Lung (tissue), 11 donors: ENCODE measurements at regions not wholly inside any gene's neighbourhood (a gene's known extent, or its start where the extent isn't known, plus 50 kb on each side); places are given as distances from the start of the nearest gene placed in this dataset.

Experiments
- ATAC-seq: fragments of 200-7000 bp; cut with Tn5 transposase; one replicate; pipeline ENCODE4 v1.9.1; 2020; ENCODE audit warnings: moderate number of reproducible peaks; ENCODE audit not compliant: insufficient read depth, low FRiP score
- DNase-seq, 3 donors: peaks; one replicate each; pipeline ENCODE4 v3.0.0-alpha.2; 2013 to 2017
- H3K27ac ChIP-seq, 2 donors: one replicate each; pipeline ENCODE4 v1.5.1; 2013; ENCODE audit warnings: mild to moderate bottlenecking in 2 of 2, moderate library complexity in 2 of 2, control low read depth in 1 of 2, inconsistent platforms in 1 of 2, low read depth in 1 of 2, low read length in 1 of 2
- H3K27me3 ChIP-seq, 3 donors: one replicate each; pipeline ENCODE4 v1.5.1; 2013; ENCODE audit warnings: low read length in 2 of 3; ENCODE audit not compliant: control insufficient read depth in 3 of 3, insufficient read depth in 3 of 3
- H3K36me3 ChIP-seq, 4 donors: one replicate each; pipeline ENCODE4 v1.5.1; 2013; ENCODE audit warnings: low read length in 4 of 4, mild to moderate bottlenecking in 1 of 4, moderate library complexity in 1 of 4; ENCODE audit not compliant: control insufficient read depth in 4 of 4, insufficient read depth in 4 of 4
- H3K4me1 ChIP-seq, 5 donors: one replicate each; pipeline ENCODE4 v1.5.1; 2013; ENCODE audit warnings: low read length in 5 of 5, mild to moderate bottlenecking in 2 of 5, moderate library complexity in 1 of 5; ENCODE audit not compliant: control insufficient read depth in 5 of 5, insufficient read depth in 5 of 5
- H3K4me3 ChIP-seq: one replicate; pipeline ENCODE4 v1.5.1; 2013; ENCODE audit warnings: mild to moderate bottlenecking, control low read depth, moderate library complexity
- H3K9ac ChIP-seq, 2 donors: one replicate each; pipeline ENCODE4 v1.5.1; 2013; ENCODE audit warnings: low read length in 2 of 2, control low read depth in 1 of 2; ENCODE audit not compliant: insufficient read depth in 1 of 2
- H3K9me3 ChIP-seq, 4 donors: one replicate each; pipeline ENCODE4 v1.5.1; 2013; ENCODE audit warnings: low read length in 3 of 4, mild to moderate bottlenecking in 1 of 4, moderate library complexity in 1 of 4; ENCODE audit not compliant: control insufficient read depth in 4 of 4, insufficient read depth in 3 of 4
- WGBS, 2 donors: extraction: QIAGEN DNeasy Blood & Tissue Kit; methylation state at CpG; one replicate each; pipeline ENCODE4 v1.1.7; 2013; 5-methylcytosine and 5-hydroxymethylcytosine counted together
- TF ChIP-seq, protein P1 (sequence below): IDR thresholded peaks from 2 replicates; pipeline ENCODE4 v1.5.1; 2012; ENCODE audit warnings: mild to moderate bottlenecking; ENCODE audit errors: control extremely low read depth, extremely low read depth
- donor health status: control.
- donor health status: control.
- donor health status: Bipolar disorder and iron deficiency.
- donor health status: healthy.
- donor health status: DM: yes; HTN: yes; CAD: no.

DNA sequence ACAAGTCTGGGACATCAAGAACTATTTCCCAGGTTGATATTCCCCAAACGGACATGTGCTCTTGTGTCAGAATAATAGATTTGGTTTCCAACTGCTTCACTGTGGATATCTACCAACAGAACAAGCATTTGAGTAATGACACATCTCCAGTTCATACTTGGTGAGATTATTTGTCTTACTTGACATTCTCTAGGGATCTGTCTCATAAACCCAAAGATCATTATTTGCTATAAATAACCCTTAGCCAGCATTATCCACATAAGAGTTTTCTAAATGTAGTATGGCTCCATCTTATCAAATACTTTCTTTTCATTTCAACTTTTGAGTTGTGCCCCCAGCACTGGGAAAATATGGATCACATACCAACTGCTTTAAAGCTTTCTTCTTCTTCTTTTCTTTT is 1063.9 kb upstream of the CDH18 start:
- no peaks in the 10 kb centered on the region for H3K36me3 ChIP-seq
- TF ChIP-seq, protein P1, sequence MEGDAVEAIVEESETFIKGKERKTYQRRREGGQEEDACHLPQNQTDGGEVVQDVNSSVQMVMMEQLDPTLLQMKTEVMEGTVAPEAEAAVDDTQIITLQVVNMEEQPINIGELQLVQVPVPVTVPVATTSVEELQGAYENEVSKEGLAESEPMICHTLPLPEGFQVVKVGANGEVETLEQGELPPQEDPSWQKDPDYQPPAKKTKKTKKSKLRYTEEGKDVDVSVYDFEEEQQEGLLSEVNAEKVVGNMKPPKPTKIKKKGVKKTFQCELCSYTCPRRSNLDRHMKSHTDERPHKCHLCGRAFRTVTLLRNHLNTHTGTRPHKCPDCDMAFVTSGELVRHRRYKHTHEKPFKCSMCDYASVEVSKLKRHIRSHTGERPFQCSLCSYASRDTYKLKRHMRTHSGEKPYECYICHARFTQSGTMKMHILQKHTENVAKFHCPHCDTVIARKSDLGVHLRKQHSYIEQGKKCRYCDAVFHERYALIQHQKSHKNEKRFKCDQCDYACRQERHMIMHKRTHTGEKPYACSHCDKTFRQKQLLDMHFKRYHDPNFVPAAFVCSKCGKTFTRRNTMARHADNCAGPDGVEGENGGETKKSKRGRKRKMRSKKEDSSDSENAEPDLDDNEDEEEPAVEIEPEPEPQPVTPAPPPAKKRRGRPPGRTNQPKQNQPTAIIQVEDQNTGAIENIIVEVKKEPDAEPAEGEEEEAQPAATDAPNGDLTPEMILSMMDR, result no peak
- DNase-seq (no peak), ATAC-seq (no peak)
- H3K27ac ChIP-seq, result no peak overlapping the region
- H3K9ac ChIP-seq, result no peak overlapping the region
- no peaks in the 10 kb centered on the region for H3K27me3 ChIP-seq
- peaks cover 0 to 6% (median 0%) of the 10 kb centered on the region in 5 donors for H3K4me1 ChIP-seq
- no peaks in the 10 kb centered on the region for H3K9me3 ChIP-seq
- WGBS, 2 donors, result 85 to 86% methylated on average over 1 of the region's 1 CpG
- no peak overlapping the region for H3K4me3 ChIP-seq

DNA sequence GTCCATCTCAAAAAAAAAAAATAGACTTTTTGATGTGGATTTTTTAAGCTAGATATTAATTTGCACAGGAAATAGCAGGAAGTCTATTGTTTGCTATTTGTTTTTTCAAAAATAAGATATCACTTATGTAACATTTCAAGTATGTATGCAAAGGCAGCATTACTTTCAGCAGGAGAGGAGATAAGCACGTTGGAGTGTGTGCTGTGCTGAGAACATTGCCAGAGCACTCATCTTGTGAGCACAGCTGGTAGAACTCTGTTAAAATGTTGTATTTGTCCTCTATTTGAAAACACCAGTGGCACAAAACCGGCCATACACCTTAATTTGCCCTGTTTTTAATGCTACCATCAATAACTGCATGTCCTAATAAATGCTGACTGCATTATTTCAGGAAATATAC is 1061.9 kb upstream of the CDH18 start:
- DNase-seq (peak; percentile 21 to 60 (median 24)), ATAC-seq (no peak)
- H3K27me3 ChIP-seq, result no peaks in the 10 kb centered on the region
- WGBS, 2 donors, result 34 to 70% methylated on average over 2 of the region's 2 CpGs
- peaks cover 0 to 6% (median 0%) of the 10 kb centered on the region in 5 donors for H3K4me1 ChIP-seq
- peaks cover 0 to 2% (median 0%) of the 10 kb centered on the region in 4 donors for H3K9me3 ChIP-seq
- TF ChIP-seq, protein P1, result no peak
- H3K9ac ChIP-seq, result no peak overlapping the region
- H3K27ac ChIP-seq, result no peak overlapping the region
- H3K36me3 ChIP-seq, result no peaks in the 10 kb centered on the region
- H3K4me3 ChIP-seq, result no peak overlapping the region

GRCh38 chr5:21030981-21031380 is 1043.0 kb upstream of the CDH18 start:
- Histone ChIP-seq H3K9me3 (no peaks in the 10 kb centered on the region), H3K4me1 (no peaks in the 10 kb centered on the region), H3K9ac (no peak overlapping the region), H3K27me3 (no peaks in the 10 kb centered on the region), H3K36me3 (no peaks in the 10 kb centered on the region), H3K27ac (no peak overlapping the region), H3K4me3 (no peak overlapping the region)
- TF ChIP-seq, protein P1, result no peak
- no peak for ATAC-seq
- no peak for DNase-seq
- 68 to 80% methylated on average over 4 of the region's 4 CpGs for WGBS, 2 donors

DNA sequence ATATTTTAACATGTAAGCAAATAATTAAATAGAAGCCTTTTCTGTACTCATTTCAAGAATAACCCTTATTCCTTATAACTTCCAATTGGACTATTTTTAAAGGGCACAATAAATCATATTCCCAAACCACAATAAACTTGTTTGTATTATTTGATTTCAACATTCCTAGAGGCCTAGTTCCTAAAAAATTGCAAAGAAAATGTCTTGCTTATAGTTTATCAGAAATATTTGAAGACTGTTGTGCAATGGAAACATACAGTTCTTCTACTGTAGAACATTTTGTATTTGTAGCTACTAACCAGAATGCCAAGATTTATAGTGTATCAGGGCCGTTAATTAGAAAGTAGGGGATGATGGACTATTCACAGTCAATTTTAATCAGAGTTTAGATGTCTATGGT is 1037.0 kb upstream of the CDH18 start:
- Histone ChIP-seq H3K9ac (no peak overlapping the region), H3K9me3 (peaks cover 0 to 3% (median 0%) of the 10 kb centered on the region in 4 donors), H3K4me3 (no peak overlapping the region), H3K4me1 (no peaks in the 10 kb centered on the region), H3K27me3 (no peaks in the 10 kb centered on the region), H3K27ac (no peak overlapping the region), H3K36me3 (no peaks in the 10 kb centered on the region)
- DNase-seq (peak in 1 of 3 donors; percentile 5), ATAC-seq (no peak)
- TF ChIP-seq, protein P1, result no peak
- 57 to 66% methylated on average over 1 of the region's 1 CpG for WGBS, 2 donors
